LNCaP clone FGC (cell line): ENCODE measurements at regions not wholly inside any gene's neighbourhood (a gene's known extent, or its start where the extent isn't known, plus 50 kb on each side); places are given as distances from the start of the nearest gene placed in this dataset.
A peak's percentile ranks its signal among the peaks of the same experiment; 100 is the strongest.

Source experiments
- DNase-seq: peaks from one replicate; pipeline ENCODE4 v3.0.0-alpha.2; 2011; ENCODE audit warnings: low read depth
- H3K4me3 ChIP-seq: 2 replicates; pipeline ENCODE4 v1.5.1; 2011; ENCODE audit warnings: mild to moderate bottlenecking, low read depth, low read length, control low read depth
- TF ChIP-seq, protein P1 (sequence below): IDR thresholded peaks from 2 replicates; pipeline ENCODE4 v1.5.1; 2012; ENCODE audit warnings: mild to moderate bottlenecking; ENCODE audit not compliant: control insufficient read depth, insufficient read depth; ENCODE audit errors: extremely low read depth

DNA sequence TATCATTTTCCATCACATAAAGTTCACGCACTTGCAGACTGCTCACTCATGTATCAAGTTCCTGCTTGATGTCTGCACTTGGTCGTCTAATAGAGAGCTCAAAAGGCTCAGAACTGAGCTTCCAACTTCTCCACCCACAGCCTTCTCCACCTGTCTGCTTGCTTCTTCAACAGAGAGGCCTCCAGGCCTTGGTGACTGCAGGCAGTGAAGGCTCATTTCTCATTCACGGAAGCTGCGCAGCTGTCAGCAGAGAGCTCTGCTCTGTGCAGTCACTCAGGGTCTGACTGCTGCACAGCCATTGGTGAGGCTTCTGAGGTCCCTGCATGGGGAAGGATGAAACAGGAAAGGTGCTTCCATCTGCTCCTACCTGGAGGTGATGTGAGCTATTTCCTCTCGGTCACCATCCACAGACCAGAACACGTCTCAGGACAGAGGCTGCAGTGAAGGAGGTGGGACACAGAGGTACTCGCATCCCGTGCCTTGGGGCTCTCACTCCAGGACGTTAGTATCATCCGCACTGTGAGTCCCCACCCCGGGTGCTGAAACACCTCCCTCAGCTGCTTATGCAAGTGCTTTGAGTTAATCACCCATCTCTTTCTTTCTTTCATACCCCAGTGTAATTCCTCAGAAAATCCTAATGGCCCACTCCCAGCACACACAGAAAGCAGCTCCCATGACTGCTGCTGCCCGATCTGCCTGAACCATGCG is 126.2 kb downstream of the TMEM18 start:
- H3K4me3 ChIP-seq: no peak overlapping the region
- no peak for DNase-seq
- TF ChIP-seq, protein P1, sequence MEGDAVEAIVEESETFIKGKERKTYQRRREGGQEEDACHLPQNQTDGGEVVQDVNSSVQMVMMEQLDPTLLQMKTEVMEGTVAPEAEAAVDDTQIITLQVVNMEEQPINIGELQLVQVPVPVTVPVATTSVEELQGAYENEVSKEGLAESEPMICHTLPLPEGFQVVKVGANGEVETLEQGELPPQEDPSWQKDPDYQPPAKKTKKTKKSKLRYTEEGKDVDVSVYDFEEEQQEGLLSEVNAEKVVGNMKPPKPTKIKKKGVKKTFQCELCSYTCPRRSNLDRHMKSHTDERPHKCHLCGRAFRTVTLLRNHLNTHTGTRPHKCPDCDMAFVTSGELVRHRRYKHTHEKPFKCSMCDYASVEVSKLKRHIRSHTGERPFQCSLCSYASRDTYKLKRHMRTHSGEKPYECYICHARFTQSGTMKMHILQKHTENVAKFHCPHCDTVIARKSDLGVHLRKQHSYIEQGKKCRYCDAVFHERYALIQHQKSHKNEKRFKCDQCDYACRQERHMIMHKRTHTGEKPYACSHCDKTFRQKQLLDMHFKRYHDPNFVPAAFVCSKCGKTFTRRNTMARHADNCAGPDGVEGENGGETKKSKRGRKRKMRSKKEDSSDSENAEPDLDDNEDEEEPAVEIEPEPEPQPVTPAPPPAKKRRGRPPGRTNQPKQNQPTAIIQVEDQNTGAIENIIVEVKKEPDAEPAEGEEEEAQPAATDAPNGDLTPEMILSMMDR: no peak

DNA sequence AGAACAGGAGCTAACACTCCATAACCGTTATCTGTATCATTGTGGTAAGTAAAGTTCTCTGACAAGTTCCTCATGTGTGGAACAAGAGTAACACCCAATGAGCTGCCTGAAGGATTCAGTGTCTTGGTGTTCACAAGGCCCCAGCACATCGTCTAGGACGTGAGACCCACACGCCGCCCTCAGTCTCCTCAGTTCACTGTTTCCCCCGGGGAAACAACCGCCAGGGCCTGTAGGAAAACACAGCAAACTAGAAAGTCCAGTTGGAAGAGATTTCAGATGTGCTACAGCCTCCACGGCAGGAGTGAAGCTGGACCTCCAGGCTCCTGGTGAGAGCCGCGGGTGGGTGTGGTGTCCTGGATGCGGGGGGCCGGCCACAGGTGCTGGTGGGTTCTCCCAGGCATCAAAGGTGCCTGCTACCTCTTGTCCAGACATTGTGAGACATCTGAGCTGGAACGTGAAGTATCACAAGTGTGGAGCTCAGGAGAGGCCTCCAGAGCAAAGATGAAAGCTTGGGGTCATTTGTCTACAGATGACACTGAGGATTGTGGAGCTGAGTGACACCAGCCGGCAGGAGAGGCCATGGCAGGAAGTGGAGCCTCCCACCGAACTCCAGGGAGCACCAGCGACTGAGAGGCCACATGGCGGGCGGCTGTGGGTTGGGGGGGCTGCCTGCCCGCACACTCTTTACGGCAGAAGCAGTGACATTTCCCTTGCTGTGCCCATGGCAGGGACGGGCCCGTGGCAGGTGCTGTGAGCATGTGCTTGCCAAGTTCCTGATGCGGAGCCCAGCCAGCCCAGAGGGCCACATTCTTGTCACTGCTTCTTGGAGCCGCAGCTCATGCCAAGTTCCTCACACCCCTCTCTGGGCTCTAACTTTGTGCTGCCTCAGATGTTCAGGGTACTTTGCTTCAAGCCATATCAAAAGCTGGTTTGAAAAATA is 131.2 kb downstream of the TMEM18 start:
- TF ChIP-seq, protein P1: no peak
- H3K4me3 ChIP-seq: no peak overlapping the region
- DNase-seq: no peak

DNA sequence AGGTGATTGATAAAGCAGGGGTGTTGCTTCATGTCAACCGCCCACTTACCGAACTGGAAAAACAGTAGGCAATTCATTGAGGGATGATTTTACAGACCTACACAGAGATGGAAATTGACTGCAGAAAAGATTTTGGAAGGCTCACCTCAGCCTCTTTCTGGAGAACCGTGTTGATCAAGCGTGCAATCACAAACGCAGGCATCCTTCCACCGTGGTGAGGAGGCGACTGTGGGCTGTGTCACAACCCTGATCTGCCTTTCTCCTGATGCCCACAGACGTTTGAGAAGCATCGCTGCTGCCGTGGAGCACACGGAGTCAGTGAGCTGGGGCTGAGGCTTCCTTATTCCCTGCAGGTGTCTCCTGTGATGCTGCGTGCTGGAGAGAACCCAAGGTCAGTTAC is 132.0 kb downstream of the TMEM18 start:
- TF ChIP-seq, protein P1: no peak
- no peak for DNase-seq
- no peak overlapping the region for H3K4me3 ChIP-seq

DNA sequence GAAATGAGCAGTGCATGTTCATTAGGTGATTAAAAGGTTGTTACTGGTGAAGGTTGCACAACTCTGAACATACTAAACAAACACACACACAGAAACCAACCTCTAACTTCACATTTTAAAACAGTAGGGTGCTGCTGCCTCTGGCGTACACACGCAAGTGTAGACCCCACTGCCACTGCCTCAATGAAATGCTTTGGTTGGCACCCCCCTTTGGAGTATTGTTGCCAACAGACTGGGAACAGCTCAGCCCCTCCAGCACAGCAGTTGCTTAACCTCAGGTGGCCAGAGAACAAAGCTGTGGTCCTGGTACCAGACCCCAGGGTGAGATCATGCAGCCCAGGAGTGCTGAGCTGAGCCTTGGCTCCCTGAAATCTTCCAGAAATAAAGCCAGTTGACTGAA is 138.6 kb downstream of the TMEM18 start:
- TF ChIP-seq, protein P1: no peak
- DNase-seq: no peak
- no peak overlapping the region for H3K4me3 ChIP-seq

DNA sequence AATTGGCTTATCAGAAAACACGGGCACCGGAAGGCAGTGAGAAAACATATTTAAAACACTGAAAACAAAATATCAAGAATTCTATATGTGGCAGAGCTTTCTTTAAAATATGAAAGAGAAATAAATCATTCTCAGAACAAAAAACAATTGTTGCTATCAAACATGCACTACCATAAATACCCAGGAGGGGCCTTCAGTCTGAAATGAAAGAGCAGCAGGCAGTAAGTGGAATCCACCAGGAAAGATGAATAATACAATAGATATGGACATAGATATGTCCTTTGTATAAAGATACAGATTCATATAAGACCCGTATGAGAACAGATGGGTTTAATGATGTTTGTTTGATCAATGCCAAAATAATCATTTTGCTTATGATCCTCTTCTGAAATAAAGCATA is 142.0 kb downstream of the TMEM18 start:
- no peak overlapping the region for H3K4me3 ChIP-seq
- TF ChIP-seq, protein P1: peak; percentile 22; the same call in 1 of the 2 replicates
- no peak for DNase-seq

DNA sequence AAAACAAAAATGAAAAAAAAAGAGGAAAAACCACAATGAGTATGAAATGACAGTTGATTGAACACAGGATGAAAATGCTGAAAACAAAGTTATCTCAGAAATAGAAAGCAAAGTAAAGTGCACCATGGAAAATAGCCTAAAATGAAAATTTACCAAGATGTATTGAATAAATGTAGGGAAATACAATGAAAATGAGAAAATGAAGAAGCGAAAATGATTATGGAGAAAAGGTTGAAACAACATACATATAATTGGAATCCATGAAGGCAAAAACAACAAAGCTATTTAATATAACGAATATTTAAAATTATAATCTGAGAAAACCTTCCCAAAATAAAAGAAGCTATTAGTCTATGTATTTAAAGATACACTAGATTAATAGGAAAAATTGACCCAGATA is 147.4 kb downstream of the TMEM18 start:
- no peak for DNase-seq
- TF ChIP-seq, protein P1: no peak

More for the DNA sequence above, 147.4 kb downstream of the TMEM18 start:
- no peak overlapping the region for H3K4me3 ChIP-seq
